GM23338 (cell line): ENCODE measurements at regions not wholly inside any gene's neighbourhood (a gene's known extent, or its start where the extent isn't known, plus 50 kb on each side); places are given as distances from the start of the nearest gene placed in this dataset.

ENCODE experiments used
- ATAC-seq: fragments of 200-7000 bp; cut with Tn5 transposase; 3 replicates; pipeline ENCODE4 v1.9.1; 2020
- DNase-seq: peaks from one replicate; pipeline ENCODE4 v3.0.0-alpha.2; 2015; ENCODE audit warnings: low spot score
- H2AFZ ChIP-seq: fragments of 200-600 bp; sonication (generic); 2 replicates; pipeline ENCODE4 v1.8.0; 2016; ENCODE audit warnings: antibody characterized with exemption, mild to moderate bottlenecking, moderate library complexity
- H3F3A ChIP-seq: fragments of 200-600 bp; sonication (generic); replicated peaks from 2 replicates; pipeline ENCODE4 v1.8.0; 2017; ENCODE audit warnings: antibody characterized with exemption, mixed run types, low read depth
- H3K27ac ChIP-seq: fragments of 200-600 bp; sonication (generic); 2 replicates; pipeline ENCODE4 v1.6.1; 2016; ENCODE audit warnings: low read depth
- H3K27me3 ChIP-seq: fragments of 200-600 bp; sonication (generic); 2 replicates; pipeline ENCODE4 v1.8.0; 2016; ENCODE audit warnings: mild to moderate bottlenecking, mixed run types, moderate library complexity; ENCODE audit not compliant: insufficient read depth
- H3K36me3 ChIP-seq: fragments of 200-600 bp; sonication (generic); 2 replicates; pipeline ENCODE4 v1.8.0; 2016; ENCODE audit warnings: mild to moderate bottlenecking; ENCODE audit not compliant: insufficient read depth
- H3K4me1 ChIP-seq: fragments of 200-600 bp; sonication (generic); 2 replicates; pipeline ENCODE4 v1.8.0; 2016; ENCODE audit warnings: mild to moderate bottlenecking, moderate library complexity; ENCODE audit not compliant: insufficient read depth
- H3K4me2 ChIP-seq: fragments of 200-600 bp; sonication (generic); 2 replicates; pipeline ENCODE4 v1.7.1; 2017; ENCODE audit warnings: mixed run types
- H3K4me3 ChIP-seq: fragments of 200-600 bp; sonication (generic); 2 replicates; pipeline ENCODE4 v1.6.1; 2016; ENCODE audit warnings: mixed run types
- H3K79me2 ChIP-seq: fragments of 200-600 bp; sonication (generic); replicated peaks from 2 replicates; pipeline ENCODE4 v1.8.0; 2017; ENCODE audit warnings: mild to moderate bottlenecking; ENCODE audit not compliant: insufficient read depth
- H3K9me2 ChIP-seq: fragments of 200-600 bp; sonication (generic); 2 replicates; pipeline ENCODE4 v1.8.0; 2017; ENCODE audit not compliant: insufficient read depth
- H4K20me1 ChIP-seq: fragments of 200-600 bp; sonication (generic); replicated peaks from 2 replicates; pipeline ENCODE4 v1.8.0; 2017; ENCODE audit warnings: mild to moderate bottlenecking; ENCODE audit not compliant: insufficient read depth
- H3K27ac Mint-ChIP-seq: 2 replicates; pipeline ENCODE4 v1.8.0; 2020; ENCODE audit warnings: inconsistent platforms, mild to moderate bottlenecking, moderate library complexity, mixed read lengths
- H3K27me3 Mint-ChIP-seq: 3 replicates; pipeline ENCODE4 v1.8.0; 2022; ENCODE audit warnings: low read depth, mild to moderate bottlenecking, moderate library complexity, mixed read lengths, inconsistent platforms; ENCODE audit not compliant: insufficient read depth, poor library complexity
- H3K36me3 Mint-ChIP-seq: 3 replicates; pipeline ENCODE4 v1.8.0; 2021; ENCODE audit warnings: low read depth, mild to moderate bottlenecking, inconsistent platforms, moderate library complexity, mixed read lengths
- H3K4me1 Mint-ChIP-seq: 3 replicates; pipeline ENCODE4 v1.8.0; 2020; ENCODE audit warnings: mild to moderate bottlenecking, inconsistent platforms, mixed read lengths
- H3K4me3 Mint-ChIP-seq: 3 replicates; pipeline ENCODE4 v1.8.0; 2021; ENCODE audit warnings: moderate library complexity, mild to moderate bottlenecking, inconsistent platforms, mixed read lengths
- H3K9me3 Mint-ChIP-seq: 3 replicates; pipeline ENCODE4 v1.8.0; 2020; ENCODE audit warnings: moderate library complexity, mild to moderate bottlenecking, inconsistent platforms, mixed read lengths
- CREB1 ChIP-seq: fragments of 250-450 bp; sonication (Bioruptor Pico); IDR thresholded peaks from 2 replicates; pipeline ENCODE4 v1.5.0; 2020; ENCODE audit warnings: low read depth, mild to moderate bottlenecking, moderate library complexity
- ETS1 ChIP-seq: IDR thresholded peaks from 2 replicates; pipeline ENCODE4 v1.6.1; 2016; ENCODE audit warnings: antibody characterized with exemption
- EZH2 ChIP-seq: fragments of 200-600 bp; sonication (generic); IDR thresholded peaks from one replicate; pipeline ENCODE4 v1.8.0; 2017; ENCODE audit warnings: antibody characterized with exemption, mild to moderate bottlenecking, low read depth; ENCODE audit not compliant: unreplicated experiment
- EZH2phosphoT487 ChIP-seq: fragments of 200-600 bp; sonication (generic); IDR thresholded peaks from one replicate; pipeline ENCODE4 v1.8.1; 2018; ENCODE audit warnings: antibody characterized with exemption; ENCODE audit not compliant: unreplicated experiment
- NANOG ChIP-seq: IDR thresholded peaks from 2 replicates; pipeline ENCODE4 v1.6.1; 2016; ENCODE audit warnings: antibody characterized with exemption, borderline replicate concordance
- POLR2AphosphoS5 ChIP-seq: IDR thresholded peaks from 2 replicates; pipeline ENCODE4 v1.6.1; 2016; ENCODE audit warnings: antibody characterized with exemption, low read depth
- REST ChIP-seq: IDR thresholded peaks from one replicate; pipeline ENCODE4 v1.6.1; 2018; ENCODE audit warnings: antibody characterized with exemption; ENCODE audit not compliant: unreplicated experiment
- ZNF114 ChIP-seq: fragments of 250-450 bp; sonication (Bioruptor Pico); IDR thresholded peaks from 2 replicates; pipeline ENCODE4 v1.5.0; 2020; ENCODE audit warnings: mild to moderate bottlenecking, moderate library complexity
- ZNF331 ChIP-seq: fragments of 250-450 bp; sonication (Bioruptor Pico); IDR thresholded peaks from 2 replicates; pipeline ENCODE4 v1.5.0; 2020; ENCODE audit warnings: low read depth, mild to moderate bottlenecking, moderate library complexity
- ZNF462 ChIP-seq: fragments of 250-450 bp; sonication (Bioruptor Pico); IDR thresholded peaks from 2 replicates; pipeline ENCODE4 v1.5.0; 2020; ENCODE audit warnings: mild to moderate bottlenecking, moderate library complexity

GRCh38 chr4:135948797-135949196 lies 1583.5 kb downstream of the PCDH18 start:
- Histone ChIP-seq H3F3A (no peaks in the 10 kb centered on the region), H3K27me3 (no peaks in the 10 kb centered on the region), H3K79me2 (no peaks in the 10 kb centered on the region), H3K4me3 (no peak overlapping the region), H3K27ac (no peak overlapping the region), H3K4me2 (no peak overlapping the region), H3K4me1 (no peaks in the 10 kb centered on the region), H4K20me1 (no peaks in the 10 kb centered on the region), H3K36me3 (no peaks in the 10 kb centered on the region), H2AFZ (no peak overlapping the region), H3K9me2 (no peaks in the 10 kb centered on the region)
- H3K9me3 Mint-ChIP-seq, result peaks cover under 1% of the 10 kb centered on the region; the same call in 2 of the 3 replicates
- no peak overlapping the region for H3K27ac Mint-ChIP-seq
- H3K36me3 Mint-ChIP-seq, result no peaks in the 10 kb centered on the region
- ATAC-seq, result no peak
- no peak for DNase-seq
- H3K4me1 Mint-ChIP-seq, result no peaks in the 10 kb centered on the region
- no peak overlapping the region for H3K4me3 Mint-ChIP-seq
- H3K27me3 Mint-ChIP-seq, result no peaks in the 10 kb centered on the region
- TF ChIP-seq ETS1, result no peak
- no peak for TF ChIP-seq NANOG
- no peak for TF ChIP-seq CREB1 (CRISPR knock-in tag)
- TF ChIP-seq ZNF331 (CRISPR knock-in tag), result no peak

- no peaks in the 10 kb centered on the region for H3K79me2 ChIP-seq
- no peak for ATAC-seq
- H3K4me3 ChIP-seq, result no peak overlapping the region
- Mint-ChIP-seq H3K27ac (no peak overlapping the region), H3K4me3 (no peak overlapping the region), H3K9me3 (no peaks in the 10 kb centered on the region), H3K27me3 (no peaks in the 10 kb centered on the region), H3K4me1 (peaks cover 7% of the 10 kb centered on the region; the same call in 2 of the 3 replicates), H3K36me3 (no peaks in the 10 kb centered on the region)
- no peaks in the 10 kb centered on the region for H3K36me3 ChIP-seq
- no peaks in the 10 kb centered on the region for H3F3A ChIP-seq
- H3K4me1 ChIP-seq, result peaks cover 11% of the 10 kb centered on the region
- no peaks in the 10 kb centered on the region for H3K27me3 ChIP-seq
- H3K4me2 ChIP-seq, result no peak overlapping the region
- no peak overlapping the region for H3K27ac ChIP-seq
- no peak for DNase-seq
- H3K9me2 ChIP-seq, result no peaks in the 10 kb centered on the region
- no peaks in the 10 kb centered on the region for H4K20me1 ChIP-seq
- H2AFZ ChIP-seq, result no peak overlapping the region
- no peak for TF ChIP-seq EZH2phosphoT487
- TF ChIP-seq ZNF114 (CRISPR knock-in tag), result no peak
- TF ChIP-seq POLR2AphosphoS5, result no peak
- no peak for TF ChIP-seq CREB1 (CRISPR knock-in tag)
- no peak for TF ChIP-seq REST
- no peak for TF ChIP-seq ETS1
- TF ChIP-seq EZH2, result no peak
- no peak for TF ChIP-seq NANOG
- no peak for TF ChIP-seq ZNF462 (CRISPR knock-in tag)
These were observed 1590.6 kb downstream of the PCDH18 start for GRCh38 chr4:135941671-135942070.
